Fibroblast of pulmonary artery (primary cell): ENCODE measurements at regions not wholly inside any gene's neighbourhood (a gene's known extent, or its start where the extent isn't known, plus 50 kb on each side); places are given as distances from the start of the nearest gene placed in this dataset.

Experiments
- DNase-seq: peaks from one replicate; pipeline ENCODE4 v3.0.0-alpha.2; 2010; ENCODE audit warnings: low read depth
- H3K4me3 ChIP-seq: replicated peaks from 2 replicates; pipeline ENCODE4 v1.5.1; 2011; ENCODE audit warnings: low read depth, mild to moderate bottlenecking, control low read depth, low read length, moderate library complexity
- CTCF ChIP-seq: IDR thresholded peaks from 2 replicates; pipeline ENCODE4 v1.5.1; 2011; ENCODE audit warnings: mild to moderate bottlenecking, control low read depth, low read length, inconsistent platforms; ENCODE audit errors: missing control alignments

- DNase-seq: peak; percentile 90
- no peak overlapping the region for H3K4me3 ChIP-seq
- TF ChIP-seq CTCF: no peak
Observed at GRCh38 chr5:54713923-54714581, 196.5 kb downstream of the SNX18 start.

- DNase-seq: no peak
- H3K4me3 ChIP-seq: no peak overlapping the region
- no peak for TF ChIP-seq CTCF
Observed at GRCh38 chr5:54709096-54709495, 191.5 kb downstream of the SNX18 start.

GRCh38 chr5:54707841-54708240 is 190.3 kb downstream of the SNX18 start:
- H3K4me3 ChIP-seq: no peak overlapping the region
- no peak for DNase-seq
- TF ChIP-seq CTCF: no peak

GRCh38 chr5:54705994-54706653 is 188.6 kb downstream of the SNX18 start:
- TF ChIP-seq CTCF: no peak
- no peak for DNase-seq
- no peak overlapping the region for H3K4me3 ChIP-seq

- TF ChIP-seq CTCF: no peak
- no peak overlapping the region for H3K4me3 ChIP-seq
- no peak for DNase-seq
Observed at GRCh38 chr5:54704825-54705224, 187.3 kb downstream of the SNX18 start.

- no peak overlapping the region for H3K4me3 ChIP-seq
- no peak for DNase-seq
- TF ChIP-seq CTCF: no peak
Observed at GRCh38 chr5:54704333-54704732, 186.8 kb downstream of the SNX18 start.
